ENCODE measurements at regions not wholly inside any gene's neighbourhood (a gene's known extent, or its start where the extent isn't known, plus 50 kb on each side); places are given as distances from the start of the nearest gene placed in this dataset.
"Not testable (repeated sequence)": the region's sequence is repeated elsewhere in the genome, so short reads cannot be mapped to it uniquely, and the experiment has no call there.

DNA sequence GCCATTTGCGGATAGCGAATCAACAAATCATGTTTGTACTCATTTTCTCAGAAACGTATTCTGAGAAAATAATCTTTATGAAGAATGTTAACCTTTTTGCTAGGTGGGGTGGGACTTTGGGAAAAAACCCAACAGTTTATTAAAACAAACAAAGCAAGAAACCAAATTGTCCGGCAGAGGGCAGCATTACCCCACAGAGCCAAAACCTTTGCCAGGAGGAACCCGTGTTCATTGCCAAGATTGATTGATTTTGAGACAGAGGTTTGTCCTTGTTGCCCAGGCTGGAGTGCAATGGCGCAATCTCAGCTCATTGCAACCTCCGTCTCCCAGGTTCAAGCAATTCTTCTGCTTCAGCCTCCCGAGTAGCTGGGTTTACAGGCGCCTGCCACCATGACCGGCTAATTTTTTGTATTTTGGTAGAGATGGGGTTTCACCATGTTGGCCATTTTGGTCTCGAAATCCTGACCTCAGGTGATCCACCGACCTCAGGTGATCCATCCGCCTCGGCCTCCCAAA is 70.8 kb upstream of the RHOU start:
- TF ChIP-seq CTCF (IDR thresholded peaks at IDR 0.05) (peak in 1 of 3 donors; percentile 28), POLR2A (IDR thresholded peaks at IDR 0.05) (no peak)
- peak; percentile 78 to 94 for DNase-seq (ENCODE audit: low spot score in 2 of 2)
- H3K4me3 ChIP-seq (ENCODE audit: low read depth, poor library complexity, severe bottlenecking): no peak overlapping the region
- intact Hi-C loops (cut with DNase I; ENCODE audit: low total_unique reads): no loop called here
- WGBS, 2 donors: 41 to 42% methylated on average over 14 of the region's 14 CpGs

- intact Hi-C loops (cut with DNase I; ENCODE audit: low total_unique reads): no loop called here
- WGBS, 2 donors: 76 to 80% methylated on average over 6 of the region's 6 CpGs
- H3K4me3 ChIP-seq (ENCODE audit: low read depth, poor library complexity, severe bottlenecking): no peak overlapping the region
- TF ChIP-seq CTCF (IDR thresholded peaks at IDR 0.05): no peak
- TF ChIP-seq POLR2A (IDR thresholded peaks at IDR 0.05): no peak
- no peak for DNase-seq (ENCODE audit: low spot score in 2 of 2)
Observed at GRCh38 chr1:228666686-228667623, 68.3 kb upstream of the RHOU start.

- intact Hi-C loops (cut with DNase I; ENCODE audit: low total_unique reads): no loop called here
- WGBS, 2 donors: 68 to 70% methylated on average over 5 of the region's 5 CpGs
- no peak for DNase-seq (ENCODE audit: low spot score in 2 of 2)
- no peak for TF ChIP-seq CTCF (IDR thresholded peaks at IDR 0.05)
- no peak for TF ChIP-seq POLR2A (IDR thresholded peaks at IDR 0.05)
- H3K4me3 ChIP-seq (ENCODE audit: low read depth, poor library complexity, severe bottlenecking): no peak overlapping the region
Observed at GRCh38 chr1:228668553-228669241, 66.6 kb upstream of the RHOU start.

DNA sequence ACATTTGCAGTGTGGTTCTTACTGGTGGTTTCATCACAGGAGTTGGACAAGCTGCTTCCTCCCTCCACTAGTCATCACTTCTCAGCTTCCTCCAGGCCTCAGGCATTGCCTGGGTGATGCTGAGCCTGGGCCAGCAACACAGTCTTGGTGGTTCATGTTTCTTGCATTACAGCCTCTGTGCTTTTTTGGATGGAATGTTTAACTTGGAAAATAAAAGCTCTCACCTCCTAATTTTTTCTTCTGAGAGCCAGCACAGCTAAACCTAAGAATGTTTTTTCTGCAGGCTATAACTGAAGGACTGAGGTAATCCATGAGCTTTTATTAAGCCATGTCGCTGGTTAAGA is 66.1 kb upstream of the RHOU start:
- no peak for DNase-seq (ENCODE audit: low spot score in 2 of 2)
- TF ChIP-seq CTCF (IDR thresholded peaks at IDR 0.05) (no peak), POLR2A (IDR thresholded peaks at IDR 0.05) (no peak)
- WGBS, 2 donors: 70 to 83% methylated on average over 1 of the region's 1 CpG
- intact Hi-C loops (cut with DNase I; ENCODE audit: low total_unique reads): no loop called here
- no peak overlapping the region for H3K4me3 ChIP-seq (ENCODE audit: low read depth, poor library complexity, severe bottlenecking)

DNA sequence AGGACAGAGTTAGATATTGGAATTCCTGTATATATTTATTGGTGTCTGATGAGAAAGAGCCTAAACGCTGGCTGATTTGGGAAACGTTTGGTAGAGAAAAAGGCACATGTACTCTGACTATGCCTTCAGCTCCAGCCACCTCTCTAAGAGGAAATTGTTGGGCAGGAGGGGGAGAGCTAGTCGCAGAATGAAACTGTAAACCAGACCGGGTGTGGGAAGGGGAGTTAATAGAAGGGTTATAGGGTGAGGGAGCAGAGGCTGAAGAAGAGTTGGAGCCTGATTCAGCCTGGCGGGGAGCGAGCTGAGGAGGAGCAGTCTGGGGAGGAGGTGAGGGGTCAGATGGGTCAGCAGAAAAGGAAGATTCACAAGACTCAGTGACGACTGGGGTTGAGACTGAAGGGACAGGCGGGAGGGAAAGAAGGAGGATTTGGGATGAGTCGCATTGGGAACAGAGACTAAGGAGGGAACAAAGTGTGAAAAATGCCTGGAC is 54.2 kb upstream of the RHOU start:
- H3K4me3 ChIP-seq (ENCODE audit: low read depth, poor library complexity, severe bottlenecking); DNase-seq (ENCODE audit: low spot score in 2 of 2); intact Hi-C loops (cut with DNase I; ENCODE audit: low total_unique reads): not testable (repeated sequence)
- whole genome bisulfite sequencing, 2 donors: 58 to 65% methylated on average over 9 of the region's 9 CpGs

DNA sequence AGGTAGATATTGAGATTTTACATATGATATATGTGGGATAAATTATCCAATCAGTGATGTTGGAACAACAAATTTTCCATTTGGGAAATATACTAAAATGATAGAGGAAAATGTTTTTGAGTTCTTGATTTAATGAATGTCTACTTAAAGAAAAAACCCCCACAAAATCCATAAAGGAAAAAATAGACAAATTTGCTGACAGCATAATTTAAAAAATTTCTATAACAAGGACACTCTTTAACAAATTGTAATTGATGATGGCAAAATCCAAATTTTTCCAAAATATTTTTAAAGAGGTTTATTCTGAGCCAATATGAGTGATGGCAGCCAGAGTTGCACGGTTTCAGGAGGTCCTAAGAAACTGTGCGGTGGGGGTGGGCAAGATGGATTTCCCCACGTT is 51.9 kb upstream of the RHOU start:
- TF ChIP-seq POLR2A (IDR thresholded peaks at IDR 0.05): no peak
- TF ChIP-seq CTCF (IDR thresholded peaks at IDR 0.05): no peak
- intact Hi-C loops (cut with DNase I; ENCODE audit: low total_unique reads): no loop called here
- WGBS, 2 donors: 90 to 94% methylated on average over 3 of the region's 3 CpGs
- H3K4me3 ChIP-seq (ENCODE audit: low read depth, poor library complexity, severe bottlenecking): no peak overlapping the region
- peak in 1 of 2 donors; percentile 56 for DNase-seq (ENCODE audit: low spot score in 2 of 2)

All from lower leg skin (tissue), 4 donors.